ENCODE measurements at regions not wholly inside any gene's neighbourhood (a gene's known extent, or its start where the extent isn't known, plus 50 kb on each side); places are given as distances from the start of the nearest gene placed in this dataset.

DNA sequence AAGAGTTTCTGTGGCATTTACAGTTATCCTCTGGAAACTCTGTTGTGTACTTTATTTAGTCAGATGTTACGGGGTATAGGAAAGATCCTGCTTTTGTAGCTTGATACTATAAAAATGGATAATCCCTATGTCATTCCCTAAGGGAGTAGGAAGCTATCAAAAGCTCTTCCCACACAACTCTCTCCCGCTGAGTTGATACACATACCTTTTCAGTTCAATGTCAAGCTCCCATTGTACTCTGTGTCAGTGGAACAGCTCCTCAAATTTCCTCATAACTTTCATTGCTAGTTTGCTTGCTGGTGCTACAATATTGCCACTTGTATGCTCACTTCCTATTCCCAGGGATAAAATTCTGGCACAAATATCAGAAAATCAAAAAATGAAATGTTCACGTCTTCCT lies 893.3 kb upstream of the GBE1 start:
- TF ChIP-seq, protein P1, sequence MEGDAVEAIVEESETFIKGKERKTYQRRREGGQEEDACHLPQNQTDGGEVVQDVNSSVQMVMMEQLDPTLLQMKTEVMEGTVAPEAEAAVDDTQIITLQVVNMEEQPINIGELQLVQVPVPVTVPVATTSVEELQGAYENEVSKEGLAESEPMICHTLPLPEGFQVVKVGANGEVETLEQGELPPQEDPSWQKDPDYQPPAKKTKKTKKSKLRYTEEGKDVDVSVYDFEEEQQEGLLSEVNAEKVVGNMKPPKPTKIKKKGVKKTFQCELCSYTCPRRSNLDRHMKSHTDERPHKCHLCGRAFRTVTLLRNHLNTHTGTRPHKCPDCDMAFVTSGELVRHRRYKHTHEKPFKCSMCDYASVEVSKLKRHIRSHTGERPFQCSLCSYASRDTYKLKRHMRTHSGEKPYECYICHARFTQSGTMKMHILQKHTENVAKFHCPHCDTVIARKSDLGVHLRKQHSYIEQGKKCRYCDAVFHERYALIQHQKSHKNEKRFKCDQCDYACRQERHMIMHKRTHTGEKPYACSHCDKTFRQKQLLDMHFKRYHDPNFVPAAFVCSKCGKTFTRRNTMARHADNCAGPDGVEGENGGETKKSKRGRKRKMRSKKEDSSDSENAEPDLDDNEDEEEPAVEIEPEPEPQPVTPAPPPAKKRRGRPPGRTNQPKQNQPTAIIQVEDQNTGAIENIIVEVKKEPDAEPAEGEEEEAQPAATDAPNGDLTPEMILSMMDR (conservative IDR thresholded peaks at IDR 0.05), result no peak
- no peak for TF ChIP-seq ZFX (IDR thresholded peaks at IDR 0.05)
- H3K27ac ChIP-seq, result no peak overlapping the region

DNA sequence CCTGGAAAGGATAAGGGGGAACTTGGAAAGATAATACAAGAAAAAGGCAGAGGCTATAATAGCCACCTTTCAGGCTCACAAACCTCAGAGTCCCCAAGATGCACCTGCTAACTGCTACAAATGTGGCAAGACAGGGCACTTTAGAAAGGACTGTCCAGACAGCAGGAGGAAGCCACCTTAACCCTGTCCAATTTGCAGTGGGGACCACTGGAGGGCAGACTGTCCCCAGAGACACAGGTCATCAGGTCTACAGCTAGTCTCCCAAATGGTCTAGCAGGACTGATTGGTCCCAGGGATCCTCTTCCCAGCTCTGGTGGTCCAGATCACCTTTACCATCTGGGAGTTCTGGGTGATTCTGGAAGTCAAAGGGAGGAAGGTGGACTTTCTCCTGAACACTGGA lies 882.5 kb upstream of the GBE1 start:
- TF ChIP-seq ZFX (IDR thresholded peaks at IDR 0.05), result no peak
- TF ChIP-seq, protein P1 (conservative IDR thresholded peaks at IDR 0.05), result peak; percentile 29
- no peak overlapping the region for H3K27ac ChIP-seq

DNA sequence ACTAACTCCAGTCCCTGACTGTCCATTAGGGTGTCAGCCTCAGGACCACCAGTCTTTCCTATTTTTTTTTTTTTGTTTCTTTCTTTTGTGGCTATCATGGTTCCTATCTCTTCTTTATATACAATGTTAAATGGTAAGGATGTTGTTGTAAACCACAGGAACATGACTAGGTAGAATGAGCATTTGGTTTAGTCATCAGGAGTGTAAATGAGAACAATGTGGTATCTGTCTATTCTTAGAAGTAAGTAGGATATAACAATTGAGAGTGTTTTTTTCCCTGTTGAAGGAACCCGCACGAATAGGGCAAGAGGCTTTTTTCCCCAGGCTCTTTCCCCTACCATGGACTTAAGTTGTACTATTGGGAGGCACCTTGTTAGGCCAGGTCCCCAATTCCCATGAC lies 880.3 kb upstream of the GBE1 start:
- no peak overlapping the region for H3K27ac ChIP-seq
- TF ChIP-seq ZFX (IDR thresholded peaks at IDR 0.05), result no peak
- TF ChIP-seq, protein P1 (conservative IDR thresholded peaks at IDR 0.05), result no peak

DNA sequence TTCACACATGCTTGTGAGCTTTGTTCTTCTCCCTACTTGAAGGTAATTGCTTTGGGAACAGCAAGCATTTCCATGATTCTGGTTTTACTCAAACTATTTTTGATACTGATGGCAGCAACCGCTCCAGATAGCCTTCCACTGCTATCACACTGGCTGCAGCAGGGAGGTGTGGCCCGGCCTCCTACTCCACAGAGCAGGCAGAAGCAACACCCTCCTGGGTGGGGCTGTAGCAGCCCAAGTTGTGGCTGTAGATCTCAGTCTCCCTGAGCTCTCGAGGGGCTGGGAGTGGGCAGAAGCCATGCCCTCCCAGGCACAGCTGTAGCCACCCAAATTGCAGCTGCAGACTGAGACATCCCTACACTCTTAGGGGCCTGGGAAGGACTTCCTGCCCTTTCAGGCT lies 878.8 kb upstream of the GBE1 start:
- TF ChIP-seq, protein P1 (conservative IDR thresholded peaks at IDR 0.05), result no peak
- no peak for TF ChIP-seq ZFX (IDR thresholded peaks at IDR 0.05)
- H3K27ac ChIP-seq, result no peak overlapping the region

DNA sequence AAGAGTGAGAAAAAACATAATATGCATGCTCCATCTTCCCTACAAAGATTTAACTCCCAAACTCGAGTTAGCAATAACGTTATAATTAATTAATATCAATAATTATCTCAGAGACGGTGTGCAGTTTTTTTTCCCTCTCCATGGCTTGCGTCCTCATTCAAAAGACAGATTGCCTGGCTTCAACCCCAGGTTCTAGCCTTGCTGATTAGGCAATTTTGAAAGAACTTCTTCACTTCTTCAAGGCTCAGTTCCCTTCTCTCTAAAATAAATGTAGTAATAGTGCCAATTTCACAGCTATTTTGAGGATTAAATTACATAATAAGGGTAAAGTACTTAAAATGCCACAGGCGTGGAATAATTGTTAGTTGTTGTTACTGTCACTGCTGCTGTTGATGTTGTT lies 876.1 kb upstream of the GBE1 start:
- TF ChIP-seq, protein P1 (conservative IDR thresholded peaks at IDR 0.05), result no peak
- no peak for TF ChIP-seq ZFX (IDR thresholded peaks at IDR 0.05)
- H3K27ac ChIP-seq, result no peak overlapping the region

DNA sequence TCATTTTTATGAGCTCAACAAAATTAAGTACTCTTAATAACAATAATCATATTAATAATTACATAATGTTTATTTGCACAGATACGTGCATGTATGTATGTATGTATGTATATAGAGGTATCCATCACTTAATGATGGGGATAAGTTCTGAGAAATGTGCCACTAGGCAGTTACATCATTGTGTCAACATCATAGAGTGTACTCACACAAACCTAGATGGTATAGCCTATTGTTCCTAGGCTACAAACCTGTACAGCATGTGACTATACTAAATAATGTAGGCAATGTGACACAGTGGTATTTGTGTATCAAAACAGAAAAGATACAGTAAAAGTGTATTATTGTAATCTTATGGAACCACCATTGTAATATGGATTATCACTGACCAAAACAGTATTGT lies 874.7 kb upstream of the GBE1 start:
- H3K27ac ChIP-seq, result no peak overlapping the region
- TF ChIP-seq, protein P1 (conservative IDR thresholded peaks at IDR 0.05), result no peak
- TF ChIP-seq ZFX (IDR thresholded peaks at IDR 0.05), result no peak

DNA sequence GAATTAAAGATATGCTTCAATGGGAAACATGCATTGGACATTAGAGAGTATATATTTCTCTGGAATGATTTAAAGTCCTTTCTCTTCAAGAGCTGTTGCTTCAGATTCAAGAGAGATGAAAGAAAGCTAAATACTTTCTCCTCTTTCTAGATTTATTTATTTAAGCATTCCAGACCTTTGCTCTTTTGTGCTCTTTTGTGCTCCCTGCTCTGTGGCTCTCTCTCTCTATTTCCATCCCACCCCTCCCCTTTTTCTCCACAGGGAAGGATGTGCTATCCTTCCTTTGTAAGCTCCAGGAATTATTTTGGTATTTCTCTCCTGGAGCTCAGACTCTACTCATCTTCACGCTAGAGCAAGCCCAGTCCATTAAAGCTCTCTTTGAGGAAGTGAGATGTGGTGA lies 871.9 kb upstream of the GBE1 start:
- no peak overlapping the region for H3K27ac ChIP-seq
- no peak for TF ChIP-seq ZFX (IDR thresholded peaks at IDR 0.05)
- TF ChIP-seq, protein P1 (conservative IDR thresholded peaks at IDR 0.05), result no peak
